ENCODE measurements at regions not wholly inside any gene's neighbourhood (a gene's known extent, or its start where the extent isn't known, plus 50 kb on each side); places are given as distances from the start of the nearest gene placed in this dataset.

DNA sequence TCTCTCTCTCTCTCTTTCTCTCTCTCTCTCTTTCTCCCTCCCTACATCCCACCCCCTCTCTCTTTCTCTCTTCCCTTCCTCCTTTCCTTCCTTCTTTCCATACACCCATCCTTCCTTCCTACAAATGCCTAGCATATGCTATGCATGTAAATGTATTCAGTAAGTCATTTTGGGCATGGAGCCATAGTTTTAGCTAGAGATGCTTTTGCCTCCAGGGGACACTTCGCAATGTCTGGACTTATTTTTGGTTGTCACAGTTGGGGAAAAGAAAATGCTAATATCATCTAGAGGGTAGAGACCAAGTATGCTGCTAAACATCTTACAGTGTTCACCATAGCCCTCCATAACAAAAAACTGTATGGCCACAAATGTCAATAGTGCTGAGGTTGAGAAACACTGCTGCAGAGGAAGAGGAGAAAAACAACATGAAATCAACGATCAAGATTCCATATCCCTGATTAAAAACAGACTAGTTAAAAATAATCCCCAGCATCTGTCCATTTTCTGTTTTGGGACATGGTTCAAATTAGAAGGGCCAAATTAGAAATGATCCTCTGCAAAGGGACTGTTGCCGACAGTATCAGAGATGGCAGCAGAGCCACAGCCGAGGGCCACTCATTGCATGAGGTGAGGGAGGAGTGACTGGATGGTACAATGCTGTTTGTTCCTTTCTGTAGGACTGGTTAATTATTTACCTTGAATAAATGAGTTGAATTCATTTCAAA is 152.7 kb downstream of the SH3BGRL2 start:
- no peak overlapping the region for H2AFZ ChIP-seq (ENCODE audit: low read length)
- H3K4me3 ChIP-seq (replicated peaks in 1 of 3; ENCODE audit: insufficient read depth in 1 of 3, low read depth in 2 of 3, low read length in 3 of 3) = no peak overlapping the region
- no peaks in the 10 kb centered on the region; a peak in 1 of 5 replicates for H3K27me3 ChIP-seq (ENCODE audit: control insufficient read depth in 1 of 2, insufficient read depth in 2 of 2, low read length in 2 of 2)
- in situ Hi-C loops (cut with HindIII; ENCODE audit: extremely low pct_ligation_motif_present, low pct_unique_long_range_greater_than_20kb) = no loop called here
- H3K9me3 ChIP-seq (ENCODE audit: low read length) = no peaks in the 10 kb centered on the region
- no peak for FAIRE-seq
- H3K27ac ChIP-seq (ENCODE audit: extremely low read length, insufficient read depth, low read length) = no peak overlapping the region
- no peaks in the 10 kb centered on the region for H4K20me1 ChIP-seq (ENCODE audit: insufficient read depth, low read length)
- BruUV-seq (replicated peaks) = no TSS peak
- intact Hi-C loops (cut with micrococcal nuclease; ENCODE audit: unreplicated experiment) = no loop called here
- no peak overlapping the region for H3K9ac ChIP-seq (ENCODE audit: insufficient read depth, low read depth, low read length)
- WGBS (ENCODE audit: low lambda C conversion rate) = 2% methylated on average over 4 of the region's 4 CpGs
- no peak overlapping the region for H3K4me2 ChIP-seq (ENCODE audit: low read depth, low read length)
- H3K36me3 ChIP-seq (replicated peaks in 1 of 2; ENCODE audit: control insufficient read depth in 1 of 2, insufficient read depth in 2 of 2, low read length in 2 of 2) = no peaks in the 10 kb centered on the region
- no peaks in the 10 kb centered on the region for H3K79me2 ChIP-seq (ENCODE audit: insufficient read depth, low read length)
- no peak for DNase-seq (ENCODE audit: low spot score)
- 0 out of 2 replicates have a peak, but pooled peaks cover 1% of the 10 kb centered on the region for H3K4me1 ChIP-seq (ENCODE audit: insufficient read depth, low read length)
- ChIA-PET POLR2A (no interaction called here), CTCF (ENCODE audit: low intra/inter-chr PET ratio, low total read pairs) (no interaction called here)
- ATAC-seq = no peak
- TF ChIP-seq PPARG (CRISPR knock-in tag; conservative IDR thresholded peaks at IDR 0.05) (no peak), MIER3 (CRISPR knock-in tag; IDR thresholded peaks at IDR 0.05; ENCODE audit: borderline replicate concordance) (no peak), NRL (CRISPR knock-in tag; IDR thresholded peaks at IDR 0.05; ENCODE audit: borderline replicate concordance) (no peak), ZNF335 (CRISPR knock-in tag; IDR thresholded peaks at IDR 0.05) (no peak), MIXL1 (CRISPR knock-in tag; IDR thresholded peaks at IDR 0.05) (no peak), MED8 (CRISPR knock-in tag; IDR thresholded peaks at IDR 0.05; ENCODE audit: insufficient replicate concordance) (no peak), CAMTA2 (CRISPR knock-in tag; IDR thresholded peaks at IDR 0.05; ENCODE audit: borderline replicate concordance) (no peak), ZNF160 (CRISPR knock-in tag; IDR thresholded peaks at IDR 0.05) (no peak), TRIM24 (CRISPR knock-in tag; IDR thresholded peaks at IDR 0.05) (no peak)

All from HepG2 (cell line).